Stimulated activated CD4-positive, alpha-beta T cell treated with anti-CD3 and anti-CD28 coated beads, Interleukin-4, amount 100 ng/mL, for 4 hours (primary cell): ENCODE measurements at regions not wholly inside any gene's neighbourhood (a gene's known extent, or its start where the extent isn't known, plus 50 kb on each side); places are given as distances from the start of the nearest gene placed in this dataset.

Experiments used
- DNase-seq, 2 experiments: peaks; one replicate each; pipeline ENCODE4 v3.0.0-alpha.2; 2020

- no peak for DNase-seq
Observed at GRCh38 chr14:71363946-71364925, 457.0 kb downstream of the PCNX1 start.

- no peak for DNase-seq
Observed at GRCh38 chr14:71365361-71365760, 458.1 kb downstream of the PCNX1 start.

GRCh38 chr14:71366861-71367260, 459.6 kb downstream of the PCNX1 start:
- DNase-seq: no peak

- DNase-seq: no peak
Observed at GRCh38 chr14:71371711-71372396, 464.6 kb downstream of the PCNX1 start.

- DNase-seq: no peak
Observed at GRCh38 chr14:71372411-71372838, 465.2 kb downstream of the PCNX1 start.

GRCh38 chr14:71373773-71374172, 466.5 kb downstream of the PCNX1 start:
- no peak for DNase-seq

- no peak for DNase-seq
Observed at GRCh38 chr14:71374989-71375388, 467.7 kb downstream of the PCNX1 start.

GRCh38 chr14:71377099-71377498, 469.8 kb downstream of the PCNX1 start:
- DNase-seq: no peak

GRCh38 chr14:71380271-71380670, 473.0 kb downstream of the PCNX1 start:
- DNase-seq: no peak

- no peak for DNase-seq
Observed at GRCh38 chr14:71381814-71382213, 474.6 kb downstream of the PCNX1 start.

GRCh38 chr14:71382315-71382714, 475.1 kb downstream of the PCNX1 start:
- DNase-seq: no peak

GRCh38 chr14:71383510-71383909, 476.3 kb downstream of the PCNX1 start:
- DNase-seq: no peak

GRCh38 chr14:71384007-71384845, 477.0 kb downstream of the PCNX1 start:
- DNase-seq: no peak

- DNase-seq: no peak
Observed at GRCh38 chr14:71387753-71388152, 480.5 kb downstream of the PCNX1 start.

GRCh38 chr14:71388336-71388735, 481.1 kb downstream of the PCNX1 start:
- DNase-seq: no peak

GRCh38 chr14:71388862-71389261, 481.6 kb downstream of the PCNX1 start:
- no peak for DNase-seq

GRCh38 chr14:71394386-71394785, 487.1 kb downstream of the PCNX1 start:
- no peak for DNase-seq

- DNase-seq: no peak
Observed at GRCh38 chr14:71395151-71395604, 487.9 kb downstream of the PCNX1 start.

GRCh38 chr14:71395636-71396035, 488.4 kb downstream of the PCNX1 start:
- no peak for DNase-seq

- no peak for DNase-seq
Observed at GRCh38 chr14:71396050-71396677, 488.9 kb downstream of the PCNX1 start.

GRCh38 chr14:71397371-71397770, 490.1 kb downstream of the PCNX1 start:
- no peak for DNase-seq

- no peak for DNase-seq
Observed at GRCh38 chr14:71398450-71398849, 491.2 kb downstream of the PCNX1 start.
